Body of pancreas (tissue), 4 donors: ENCODE measurements at regions not wholly inside any gene's neighbourhood (a gene's known extent, or its start where the extent isn't known, plus 50 kb on each side); places are given as distances from the start of the nearest gene placed in this dataset.

Experiments used
- ATAC-seq: fragments of 150-250 bp; one replicate; pipeline ENCODE4 v1.9.1; 2016
- DNase-seq, 4 donors: peaks; one replicate each; pipeline ENCODE4 v3.0.0-alpha.2; 2019
- H3K27ac ChIP-seq, 4 donors: fragments of 200-600 bp; sonication (generic); 1 replicate in 3 of 4; 2 replicates in 1 of 4; pipeline versions ENCODE4 v1.5.1 to v1.6.1; 2016 to 2019; ENCODE audit warnings: mild to moderate bottlenecking in 1 of 4, mixed read lengths in 1 of 4, moderate library complexity in 1 of 4
- H3K27me3 ChIP-seq, 2 donors: fragments of 200-600 bp; sonication (generic); one replicate each; pipeline ENCODE4 v1.6.0; 2016; ENCODE audit warnings: mild to moderate bottlenecking in 1 of 2
- H3K36me3 ChIP-seq, 2 donors: fragments of 200-600 bp; sonication (generic); replicated peaks in 1 of 2; 2 replicates each; pipeline ENCODE4 v1.5.1; 2016; ENCODE audit warnings: low read depth in 2 of 2; ENCODE audit not compliant: insufficient read depth in 1 of 2
- H3K4me1 ChIP-seq: fragments of 200-600 bp; sonication (generic); one replicate; pipeline ENCODE4 v1.6.0; 2016
- H3K4me3 ChIP-seq, 2 donors: fragments of 200-600 bp; sonication (generic); 1 replicate in 1 of 2; 2 replicates in 1 of 2; pipeline ENCODE4 v1.5.1; 2016 to 2019
- H3K9me3 ChIP-seq, 3 donors: fragments of 200-600 bp; sonication (generic); 1 replicate in 2 of 3; 2 replicates in 1 of 3; pipeline ENCODE4 v1.5.1; 2016
- CTCF ChIP-seq, 7 experiments: fragments of 450-650 bp in 4 of 7; fragments of 200-600 bp in 3 of 7; sonication (generic) in 3 of 7; IDR thresholded peaks; one replicate each; pipeline ENCODE4 v1.5.1; 2016 to 2019; ENCODE audit warnings: antibody characterized with exemption in 7 of 7
- POLR2A ChIP-seq, 3 donors: fragments of 450-650 bp; IDR thresholded peaks; one replicate each; pipeline ENCODE4 v1.6.1; 2016; ENCODE audit warnings: antibody characterized with exemption in 3 of 3, mild to moderate bottlenecking in 2 of 3
- WGBS, 2 donors: methylation state at CpG; one replicate each; pipeline ENCODE4 v1.1.5; 2017; 5-methylcytosine and 5-hydroxymethylcytosine counted together
- intact Hi-C: fragments of 100-400 bp; cut with DNase I; formaldehyde crosslinking; loops from one replicate; pipeline ENCODE4 v1.15.1; 2023

- Histone ChIP-seq H3K4me3 (no peak overlapping the region), H3K27ac (no peak overlapping the region), H3K27me3 (no peaks in the 10 kb centered on the region), H3K9me3 (no peaks in the 10 kb centered on the region), H3K4me1 (peaks cover 14% of the 10 kb centered on the region), H3K36me3 (no peaks in the 10 kb centered on the region)
- TF ChIP-seq CTCF (IDR thresholded peaks at IDR 0.05): no peak
- TF ChIP-seq POLR2A (IDR thresholded peaks at IDR 0.05): no peak
- DNase-seq: no peak
- 87 to 94% methylated on average over 7 of the region's 7 CpGs for WGBS, 2 donors
- intact Hi-C loops: no loop called here
- no peak for ATAC-seq
Observed at GRCh38 chr1:94643819-94644218, 102.3 kb upstream of the F3 start.

DNA sequence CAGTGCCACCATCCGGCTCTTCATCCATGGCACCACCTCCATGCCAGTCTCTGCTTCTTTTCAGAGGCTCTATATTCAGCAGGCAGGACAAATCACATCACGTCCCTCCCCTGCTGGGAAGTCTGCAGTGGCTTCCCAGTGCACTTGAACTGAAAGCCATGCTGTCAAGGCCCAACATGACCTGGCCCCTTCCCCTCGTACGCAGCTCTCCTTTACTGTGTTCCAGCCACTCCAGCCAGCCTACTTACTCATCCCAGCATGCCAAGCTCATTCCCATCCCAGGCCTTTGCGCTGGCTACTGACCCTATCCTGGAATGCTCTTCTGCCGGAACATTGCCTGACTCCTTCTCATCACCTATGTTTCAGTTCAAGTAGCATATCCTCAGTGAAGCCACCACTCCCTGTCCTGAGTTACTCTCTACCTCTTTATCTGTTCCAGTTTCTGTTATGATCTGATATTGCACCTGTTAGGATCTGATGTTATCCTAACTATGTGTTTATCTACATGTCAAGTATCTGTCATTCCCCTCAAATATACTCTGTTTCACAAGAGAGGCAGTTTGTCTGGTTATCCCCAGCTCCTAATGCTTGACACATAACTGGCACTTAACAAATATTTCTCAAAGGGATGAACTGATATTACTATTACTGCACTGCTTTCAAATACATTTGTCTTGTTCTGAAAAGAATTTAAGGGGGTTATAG, 101.2 kb upstream of the F3 start:
- Histone ChIP-seq H3K4me1 (peaks cover 6% of the 10 kb centered on the region), H3K4me3 (no peak overlapping the region), H3K9me3 (no peaks in the 10 kb centered on the region), H3K36me3 (no peaks in the 10 kb centered on the region), H3K27me3 (no peaks in the 10 kb centered on the region), H3K27ac (no peak overlapping the region)
- TF ChIP-seq CTCF (IDR thresholded peaks at IDR 0.05) (no peak), POLR2A (IDR thresholded peaks at IDR 0.05) (no peak)
- DNase-seq: no peak
- intact Hi-C loops: no loop called here
- no peak for ATAC-seq
- WGBS, 2 donors: 87 to 93% methylated on average over 6 of the region's 6 CpGs

- H3K27ac ChIP-seq: no peak overlapping the region
- H3K4me3 ChIP-seq: no peak overlapping the region
- intact Hi-C loops: no loop called here
- no peaks in the 10 kb centered on the region for H3K36me3 ChIP-seq
- TF ChIP-seq POLR2A (IDR thresholded peaks at IDR 0.05) (no peak), CTCF (IDR thresholded peaks at IDR 0.05) (no peak)
- no peak for DNase-seq
- ATAC-seq: no peak
- 72 to 77% methylated on average over 6 of the region's 6 CpGs for WGBS, 2 donors
- no peaks in the 10 kb centered on the region for H3K9me3 ChIP-seq
- H3K4me1 ChIP-seq: no peaks in the 10 kb centered on the region
- no peaks in the 10 kb centered on the region for H3K27me3 ChIP-seq
Observed at GRCh38 chr1:94641990-94642389, 100.4 kb upstream of the F3 start.

GRCh38 chr1:94640125-94640524, 98.6 kb upstream of the F3 start:
- WGBS, 2 donors: 96 to 97% methylated on average over 2 of the region's 2 CpGs
- no peak for DNase-seq
- intact Hi-C loops: no loop called here

More at GRCh38 chr1:94640125-94640524, 98.6 kb upstream of the F3 start:
- Histone ChIP-seq H3K4me1 (peaks cover 17% of the 10 kb centered on the region), H3K27ac (no peak overlapping the region), H3K27me3 (no peaks in the 10 kb centered on the region), H3K4me3 (no peak overlapping the region), H3K36me3 (no peaks in the 10 kb centered on the region), H3K9me3 (no peaks in the 10 kb centered on the region)
- TF ChIP-seq CTCF (IDR thresholded peaks at IDR 0.05): no peak
- TF ChIP-seq POLR2A (IDR thresholded peaks at IDR 0.05): no peak
- ATAC-seq: no peak
